DND-41 (cell line): ENCODE measurements at regions not wholly inside any gene's neighbourhood (a gene's known extent, or its start where the extent isn't known, plus 50 kb on each side); places are given as distances from the start of the nearest gene placed in this dataset.

ENCODE experiments used
- EZH2 ChIP-seq: IDR thresholded peaks from 3 replicates; pipeline ENCODE4 v1.6.1; 2012; ENCODE audit warnings: borderline replicate concordance, low read depth, mild to moderate bottlenecking, moderate library complexity, low read length, inconsistent platforms; ENCODE audit not compliant: severe bottlenecking
- TF ChIP-seq, protein P1 (sequence below): IDR thresholded peaks from 2 replicates; pipeline ENCODE4 v1.5.1; 2012; ENCODE audit warnings: borderline replicate concordance, low read length, moderate library complexity, mild to moderate bottlenecking; ENCODE audit not compliant: poor library complexity, severe bottlenecking; ENCODE audit errors: extremely low read depth

DNA sequence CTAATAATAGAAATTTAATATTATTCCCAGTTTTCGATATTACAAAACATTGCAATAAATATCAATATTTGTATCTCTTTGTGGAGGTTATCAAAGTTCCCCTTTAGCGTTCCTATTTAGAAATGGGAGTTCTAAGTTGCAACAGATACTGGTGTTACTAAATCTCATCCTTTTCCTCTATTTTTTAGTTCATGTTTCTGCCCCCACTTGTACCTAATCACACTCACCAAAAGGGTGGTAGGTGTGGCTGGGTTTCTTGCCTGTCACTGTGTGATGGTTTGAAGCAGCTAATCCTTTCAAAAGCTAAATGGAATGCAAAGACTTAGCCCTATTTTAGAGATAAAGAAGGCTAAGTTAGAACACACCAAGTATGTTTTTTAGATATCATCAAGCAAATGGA, 997.9 kb downstream of the TSN start:
- TF ChIP-seq EZH2, result no peak
- TF ChIP-seq, protein P1, sequence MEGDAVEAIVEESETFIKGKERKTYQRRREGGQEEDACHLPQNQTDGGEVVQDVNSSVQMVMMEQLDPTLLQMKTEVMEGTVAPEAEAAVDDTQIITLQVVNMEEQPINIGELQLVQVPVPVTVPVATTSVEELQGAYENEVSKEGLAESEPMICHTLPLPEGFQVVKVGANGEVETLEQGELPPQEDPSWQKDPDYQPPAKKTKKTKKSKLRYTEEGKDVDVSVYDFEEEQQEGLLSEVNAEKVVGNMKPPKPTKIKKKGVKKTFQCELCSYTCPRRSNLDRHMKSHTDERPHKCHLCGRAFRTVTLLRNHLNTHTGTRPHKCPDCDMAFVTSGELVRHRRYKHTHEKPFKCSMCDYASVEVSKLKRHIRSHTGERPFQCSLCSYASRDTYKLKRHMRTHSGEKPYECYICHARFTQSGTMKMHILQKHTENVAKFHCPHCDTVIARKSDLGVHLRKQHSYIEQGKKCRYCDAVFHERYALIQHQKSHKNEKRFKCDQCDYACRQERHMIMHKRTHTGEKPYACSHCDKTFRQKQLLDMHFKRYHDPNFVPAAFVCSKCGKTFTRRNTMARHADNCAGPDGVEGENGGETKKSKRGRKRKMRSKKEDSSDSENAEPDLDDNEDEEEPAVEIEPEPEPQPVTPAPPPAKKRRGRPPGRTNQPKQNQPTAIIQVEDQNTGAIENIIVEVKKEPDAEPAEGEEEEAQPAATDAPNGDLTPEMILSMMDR, result no peak
